Smooth muscle cell (in vitro differentiated cells): ENCODE measurements at regions not wholly inside any gene's neighbourhood (a gene's known extent, or its start where the extent isn't known, plus 50 kb on each side); places are given as distances from the start of the nearest gene placed in this dataset.
A peak's percentile ranks its signal among the peaks of the same experiment; 100 is the strongest.

Experiments
- DNase-seq: peaks from one replicate; lab custom pipeline; 2025; ENCODE audit not compliant: unreplicated experiment; lab: John Stamatoyannopoulos, UW
- H2AFZ ChIP-seq: fragments of 200-600 bp; sonication (generic); 2 replicates; pipeline ENCODE4 v1.6.0; 2016; ENCODE audit warnings: antibody characterized with exemption, low read depth, mild to moderate bottlenecking
- H3F3A ChIP-seq: fragments of 200-600 bp; sonication (generic); 2 replicates; pipeline ENCODE4 v1.6.0; 2017; ENCODE audit warnings: antibody characterized with exemption, low read depth
- H3K27ac ChIP-seq: fragments of 200-600 bp; sonication (generic); 2 replicates; pipeline ENCODE4 v1.5.1; 2016; ENCODE audit warnings: low read depth, mild to moderate bottlenecking
- H3K27me3 ChIP-seq: fragments of 200-600 bp; sonication (generic); 2 replicates; pipeline ENCODE4 v1.6.1; 2016; ENCODE audit warnings: low read depth, mild to moderate bottlenecking
- H3K36me3 ChIP-seq: fragments of 200-600 bp; sonication (generic); 2 replicates; pipeline ENCODE4 v1.5.1; 2016; ENCODE audit warnings: low read depth
- H3K4me1 ChIP-seq: fragments of 200-600 bp; sonication (generic); 2 replicates; pipeline ENCODE4 v1.5.1; 2016; ENCODE audit warnings: low read depth
- H3K4me2 ChIP-seq: fragments of 200-600 bp; sonication (generic); 2 replicates; pipeline ENCODE4 v1.6.0; 2016; ENCODE audit warnings: mild to moderate bottlenecking
- H3K4me3 ChIP-seq: fragments of 200-600 bp; sonication (generic); 2 replicates; pipeline ENCODE4 v1.5.1; 2016; ENCODE audit warnings: mild to moderate bottlenecking
- H3K79me2 ChIP-seq: fragments of 200-600 bp; sonication (generic); 2 replicates; pipeline ENCODE4 v1.6.0; 2016; ENCODE audit warnings: low read depth, mild to moderate bottlenecking
- H3K9ac ChIP-seq: fragments of 200-600 bp; sonication (generic); 2 replicates; pipeline ENCODE4 v1.6.0; 2016; ENCODE audit warnings: low read depth
- H3K9me3 ChIP-seq: fragments of 200-600 bp; sonication (generic); replicated peaks from 2 replicates; pipeline ENCODE4 v1.5.1; 2016; ENCODE audit warnings: low read depth
- H4K20me1 ChIP-seq: fragments of 200-600 bp; sonication (generic); 2 replicates; pipeline ENCODE4 v1.6.0; 2016; ENCODE audit warnings: low read depth
- CTCF ChIP-seq: fragments of 200-600 bp; sonication (generic); IDR thresholded peaks from 2 replicates; pipeline ENCODE4 v1.5.1; 2017; ENCODE audit warnings: borderline replicate concordance, mild to moderate bottlenecking, antibody characterized with exemption; ENCODE audit not compliant: insufficient read depth, poor library complexity, severe bottlenecking
- WGBS: methylation state at CpG from one replicate; pipeline ENCODE4 v1.1.7; 2016; ENCODE audit warnings: low lambda C conversion rate; 5-methylcytosine and 5-hydroxymethylcytosine counted together

GRCh38 chr12:115205755-115206308 is 521.9 kb upstream of the TBX3 start:
- Histone ChIP-seq H3K4me3 (no peak overlapping the region), H3F3A (peaks cover 63% of the 10 kb centered on the region), H3K27me3 (no peaks in the 10 kb centered on the region), H3K4me2 (peak overlapping the region; percentile 77), H3K36me3 (no peaks in the 10 kb centered on the region), H3K9me3 (no peaks in the 10 kb centered on the region), H3K27ac (peak overlapping the region; percentile 54), H3K4me1 (peaks cover 7% of the 10 kb centered on the region), H2AFZ (no peak overlapping the region), H3K9ac (no peak overlapping the region), H4K20me1 (no peaks in the 10 kb centered on the region), H3K79me2 (no peaks in the 10 kb centered on the region)
- 49% methylated on average over 6 of the region's 6 CpGs for WGBS
- no peak for TF ChIP-seq CTCF
- no peak for DNase-seq

- H2AFZ ChIP-seq, result no peak overlapping the region
- 17% methylated on average over 10 of the region's 10 CpGs for WGBS
- no peaks in the 10 kb centered on the region for H3K79me2 ChIP-seq
Observed at GRCh38 chr12:115204957-115205754, 521.2 kb upstream of the TBX3 start.

GRCh38 chr12:115203701-115204100 is 519.7 kb upstream of the TBX3 start:
- Histone ChIP-seq H3K27ac (peak overlapping the region; percentile 68), H3K36me3 (no peaks in the 10 kb centered on the region), H4K20me1 (no peaks in the 10 kb centered on the region), H3K27me3 (no peaks in the 10 kb centered on the region), H3F3A (peaks cover 50% of the 10 kb centered on the region), H3K4me2 (peak overlapping the region; percentile 77), H2AFZ (no peak overlapping the region), H3K79me2 (no peaks in the 10 kb centered on the region), H3K4me1 (no peaks in the 10 kb centered on the region), H3K9me3 (no peaks in the 10 kb centered on the region), H3K9ac (no peak overlapping the region), H3K4me3 (no peak overlapping the region)
- 4% methylated on average over 2 of the region's 2 CpGs for WGBS
- DNase-seq, result no peak
- no peak for TF ChIP-seq CTCF

More at GRCh38 chr12:115204957-115205754, 521.2 kb upstream of the TBX3 start:
- Histone ChIP-seq H3F3A (peaks cover 62% of the 10 kb centered on the region), H3K4me1 (peaks cover 7% of the 10 kb centered on the region), H3K9me3 (no peaks in the 10 kb centered on the region), H3K4me3 (no peak overlapping the region), H4K20me1 (no peaks in the 10 kb centered on the region), H3K27me3 (no peaks in the 10 kb centered on the region), H3K27ac (peak overlapping the region; percentile 68), H3K9ac (no peak overlapping the region), H3K36me3 (no peaks in the 10 kb centered on the region), H3K4me2 (peak overlapping the region; percentile 77)
- no peak for DNase-seq
- no peak for TF ChIP-seq CTCF
